ENCODE measurements at regions not wholly inside any gene's neighbourhood (a gene's known extent, or its start where the extent isn't known, plus 50 kb on each side); places are given as distances from the start of the nearest gene placed in this dataset.

GRCh38 chr2:15782009-15782751 lies 158.2 kb upstream of the MYCN start:
- no peak for DNase-seq

GRCh38 chr2:15782769-15783294 lies 157.5 kb upstream of the MYCN start:
- DNase-seq: no peak

DNA sequence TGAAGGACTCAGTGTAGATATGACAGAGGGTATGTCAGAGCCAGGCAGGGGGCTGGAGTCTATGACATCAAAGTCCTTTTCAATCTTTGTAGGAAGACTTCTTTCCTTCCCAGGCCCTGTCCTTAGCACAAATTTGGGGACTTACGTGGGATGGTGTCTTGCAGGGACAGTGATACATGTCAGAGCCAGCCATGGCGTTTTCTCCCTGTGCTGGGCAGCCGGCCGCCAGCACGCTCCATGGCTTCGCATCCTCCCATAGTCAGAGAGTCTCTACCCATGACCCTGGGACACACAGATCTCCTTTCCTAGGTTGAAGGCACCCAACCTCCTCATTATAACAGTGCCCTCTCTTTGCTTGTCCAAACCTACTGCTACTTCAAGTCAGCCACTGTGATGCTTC lies 156.9 kb upstream of the MYCN start:
- DNase-seq: no peak

GRCh38 chr2:15784106-15784885 lies 156.1 kb upstream of the MYCN start:
- DNase-seq: no peak

DNA sequence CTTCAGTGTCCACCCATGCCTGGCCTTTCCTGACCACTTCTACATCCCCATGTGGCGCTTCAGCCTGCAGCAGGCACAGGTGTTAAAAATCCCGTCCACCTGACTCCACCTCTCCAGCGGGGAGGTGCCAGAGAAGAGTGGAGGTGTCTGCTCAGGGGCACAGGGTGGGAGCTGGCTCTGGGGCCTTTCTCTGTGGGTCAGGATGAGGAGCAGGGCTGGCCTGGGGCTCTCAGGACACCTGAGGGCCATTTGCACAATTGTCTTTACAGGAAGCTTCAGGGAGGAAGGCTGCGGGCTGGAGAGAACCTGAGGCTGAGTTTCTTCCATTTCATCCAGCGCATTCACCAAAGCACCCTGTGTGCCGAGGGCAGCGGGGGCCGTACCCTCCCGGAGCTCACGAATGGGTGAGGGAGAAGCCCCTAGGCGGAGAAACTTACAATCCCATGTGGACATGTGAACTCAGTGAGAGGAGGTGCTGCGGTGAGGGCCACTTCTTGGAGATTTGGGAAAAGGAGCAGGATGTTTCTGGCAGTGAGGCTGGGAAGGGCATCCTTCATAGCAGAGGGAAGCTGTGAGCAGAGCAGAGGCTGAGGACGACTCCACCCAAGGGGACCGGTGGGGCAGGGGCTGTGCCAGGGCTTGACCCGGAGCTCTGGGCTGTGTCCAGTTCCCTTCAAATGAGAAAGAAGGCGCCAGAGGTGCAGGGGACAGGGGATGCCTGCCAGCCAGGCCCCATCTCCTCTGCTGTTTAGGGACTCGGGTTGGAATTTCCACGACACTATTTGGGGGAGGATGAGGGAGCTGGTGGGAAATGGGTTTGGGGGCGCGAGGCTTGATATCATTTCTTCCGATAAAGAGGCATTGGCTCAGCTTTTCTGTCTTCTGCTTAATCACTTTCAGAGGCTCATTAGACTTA lies 155.2 kb upstream of the MYCN start:
- DNase-seq: no peak

DNA sequence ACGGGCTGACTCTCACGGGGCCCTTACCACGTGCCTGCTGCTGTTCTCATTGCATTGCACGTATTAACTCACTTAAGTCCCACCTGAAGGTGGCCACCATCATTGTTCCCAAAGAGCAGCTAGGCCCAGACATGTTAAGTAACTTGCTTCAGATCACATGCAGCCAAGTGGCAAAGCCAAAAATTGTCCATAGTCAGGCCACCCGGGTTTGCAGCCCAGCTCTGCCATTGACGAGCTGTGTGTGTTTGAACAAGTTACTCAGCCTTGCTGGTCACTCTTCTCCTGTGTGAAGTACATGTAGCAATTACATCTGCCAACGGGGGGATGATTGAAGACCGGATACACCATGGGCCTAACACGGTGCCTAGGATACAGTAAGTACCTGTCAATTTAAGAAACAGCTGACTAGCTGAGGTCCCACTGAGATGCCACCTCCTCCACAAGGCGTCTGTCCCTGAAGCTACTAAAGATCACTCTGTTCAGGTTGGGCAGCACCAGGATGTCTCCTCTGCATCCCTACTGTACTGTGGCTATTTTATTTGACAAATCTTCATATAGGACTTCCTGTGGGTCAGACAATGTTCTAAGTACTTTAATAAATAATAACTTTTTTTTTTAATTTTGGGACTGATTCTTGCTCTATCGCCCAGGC lies 154.2 kb upstream of the MYCN start:
- no peak for DNase-seq

DNA sequence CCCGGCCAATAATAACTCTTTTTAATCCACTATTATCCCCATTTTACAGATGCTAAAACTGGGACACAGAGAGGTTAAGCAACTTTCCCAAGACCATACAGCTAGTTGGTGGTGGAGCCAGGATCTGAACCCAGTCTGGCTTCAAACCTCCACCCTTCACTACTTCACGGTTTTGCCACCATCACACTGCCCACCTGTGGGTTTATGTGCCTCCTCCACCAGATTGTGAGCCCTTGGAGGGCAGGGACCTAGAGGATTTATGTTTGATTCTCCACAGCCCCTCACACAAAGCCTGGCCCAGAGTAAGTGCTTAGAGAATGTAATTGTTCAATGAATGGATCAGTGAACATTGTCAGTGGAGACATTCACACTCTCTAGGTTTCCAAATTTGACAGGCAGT lies 153.4 kb upstream of the MYCN start:
- DNase-seq: no peak

- DNase-seq: no peak
Measured at GRCh38 chr2:15787535-15788454, 152.6 kb upstream of the MYCN start.

- no peak for DNase-seq
Measured at GRCh38 chr2:15788455-15788829, 151.9 kb upstream of the MYCN start.

GRCh38 chr2:15788830-15789229 lies 151.5 kb upstream of the MYCN start:
- no peak for DNase-seq

- DNase-seq: no peak
Measured at GRCh38 chr2:15789381-15790062, 150.8 kb upstream of the MYCN start.

DNA sequence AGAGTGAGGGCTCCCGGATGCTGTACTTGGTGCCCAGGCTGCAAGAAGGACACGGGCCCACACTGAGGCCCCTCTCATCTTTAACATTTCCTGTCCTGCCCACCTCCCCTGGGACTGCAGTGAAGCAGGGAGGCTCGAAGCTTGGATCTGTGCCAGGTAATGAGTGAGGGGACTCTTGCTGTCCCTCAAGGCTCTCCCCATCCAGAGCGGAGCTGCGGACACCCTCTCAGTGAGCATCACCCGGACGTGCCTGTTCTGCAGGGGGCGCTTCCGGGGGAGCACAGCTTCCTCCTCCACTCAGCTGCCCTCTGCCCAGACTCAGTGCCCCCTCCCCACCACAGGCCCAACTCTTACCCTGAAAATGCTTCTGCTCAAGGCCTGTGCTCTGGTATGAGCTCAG lies 150.0 kb upstream of the MYCN start:
- DNase-seq: no peak

GRCh38 chr2:15790838-15791237 lies 149.5 kb upstream of the MYCN start:
- DNase-seq: no peak

DNA sequence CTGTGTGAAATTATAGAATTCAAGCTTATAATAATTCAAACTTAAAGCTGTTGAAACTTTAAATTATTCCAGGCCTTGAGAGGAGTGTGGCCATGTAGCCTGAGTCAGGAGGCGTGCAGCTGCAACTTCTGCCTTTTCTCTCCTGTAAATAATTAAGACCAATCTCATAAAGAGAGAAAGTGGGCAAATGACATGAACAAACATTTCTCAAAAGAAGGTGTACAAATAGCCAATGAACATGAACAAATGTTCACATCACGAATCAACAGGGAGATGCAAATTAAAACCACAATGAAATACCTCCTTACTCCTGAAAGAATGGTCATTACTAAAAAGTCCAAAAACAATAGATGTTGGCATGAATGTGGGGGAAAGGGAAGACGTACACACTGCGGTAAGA lies 149.1 kb upstream of the MYCN start:
- no peak for DNase-seq

DNA sequence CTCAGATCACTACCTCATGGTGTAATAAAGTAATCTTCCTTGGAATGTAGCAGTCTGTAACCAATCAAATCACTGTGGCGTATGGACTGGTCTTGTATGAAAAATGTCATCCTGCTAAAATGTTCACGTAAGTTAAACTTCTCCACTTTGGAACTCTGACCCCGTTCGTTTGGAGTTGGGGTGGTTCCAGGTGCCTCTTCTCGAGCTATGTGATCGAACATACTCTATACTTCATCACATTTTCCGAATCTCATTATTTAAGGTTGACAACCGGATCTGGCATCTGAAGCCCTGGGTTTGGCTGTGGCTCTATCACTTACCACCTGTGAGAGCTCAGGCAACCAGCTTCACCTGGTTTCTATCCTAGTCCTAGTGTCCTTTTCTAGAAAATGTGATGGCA lies 148.0 kb upstream of the MYCN start:
- no peak for DNase-seq

DNA sequence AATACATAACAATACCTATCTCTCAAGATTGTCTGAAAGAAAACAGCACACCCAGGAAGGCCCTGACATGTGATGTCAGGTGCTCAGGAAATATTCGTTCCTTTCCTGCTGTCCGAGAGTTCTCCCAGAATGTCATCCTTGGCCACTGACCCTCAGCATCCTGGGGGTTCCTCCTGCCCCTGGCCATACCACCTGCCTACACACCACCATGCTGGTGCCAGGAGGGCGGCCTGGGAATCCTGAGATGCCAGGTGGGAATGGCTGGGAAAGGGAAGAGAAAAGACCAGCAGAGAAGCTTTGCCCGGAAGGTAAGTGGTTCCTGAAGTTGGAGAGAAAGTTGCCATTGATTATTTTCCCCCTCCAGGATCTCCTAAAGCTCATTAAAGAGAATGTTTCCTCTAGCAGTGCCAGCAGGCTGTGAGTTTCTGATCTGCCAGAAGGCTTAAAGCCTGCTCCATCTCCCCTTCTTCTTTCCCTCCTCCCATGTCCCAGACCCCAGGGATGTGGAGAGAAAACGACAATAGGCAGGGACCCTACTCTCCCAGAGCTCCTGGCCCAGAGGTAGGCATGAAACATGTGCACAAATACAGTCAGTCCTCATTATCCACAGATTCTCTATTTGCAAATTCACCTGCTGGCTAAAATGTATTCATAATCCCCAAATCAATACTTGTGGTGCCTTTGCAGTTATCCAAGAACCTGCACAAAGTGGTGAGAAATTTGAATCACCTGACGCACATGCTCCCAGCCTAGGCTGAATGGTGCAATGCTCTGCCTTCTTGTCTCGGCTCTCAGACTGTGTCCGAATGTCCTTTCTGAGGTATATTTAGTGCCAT lies 147.1 kb upstream of the MYCN start:
- DNase-seq: no peak

DNA sequence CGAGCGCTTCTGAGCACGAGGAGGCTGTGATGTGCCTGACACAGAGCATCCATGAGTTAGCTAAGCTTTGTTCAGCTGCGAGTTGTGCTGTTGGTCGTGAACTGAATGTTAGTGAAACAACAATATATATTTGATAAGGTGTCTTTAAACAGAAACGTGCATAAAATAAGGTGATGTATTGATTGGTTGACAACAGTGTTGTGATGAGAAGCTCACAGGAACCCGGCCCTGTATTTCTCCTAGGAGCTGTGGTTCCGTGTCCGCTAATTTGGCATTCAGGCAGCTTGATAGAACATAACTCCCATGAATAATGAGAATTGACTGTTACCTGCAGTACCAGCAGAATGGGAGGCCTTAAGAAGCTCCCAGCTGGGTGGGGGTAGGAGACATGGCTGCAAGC lies 146.4 kb upstream of the MYCN start:
- no peak for DNase-seq

GRCh38 chr2:15794608-15795134 lies 145.7 kb upstream of the MYCN start:
- no peak for DNase-seq

DNA sequence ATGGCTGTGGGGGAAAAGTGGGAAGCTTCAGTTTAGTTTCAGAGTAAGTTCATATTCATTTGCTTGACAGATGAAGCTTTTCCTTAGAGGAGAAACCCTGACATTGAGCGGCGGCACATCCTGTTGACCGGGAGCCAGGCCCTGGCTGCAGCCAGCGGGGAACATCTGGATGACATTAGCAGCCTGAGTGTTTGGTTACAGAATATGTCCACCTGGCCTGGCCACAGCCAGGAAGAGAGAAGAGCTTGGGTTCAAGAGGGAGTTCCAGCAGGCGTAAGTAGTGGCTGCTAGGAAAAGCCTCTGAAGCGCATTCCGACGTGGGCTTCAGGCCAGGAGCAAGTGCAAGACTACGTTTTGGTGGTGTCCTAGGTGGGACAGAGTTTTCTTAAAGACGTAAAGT lies 144.9 kb upstream of the MYCN start:
- DNase-seq: no peak
